ENCODE measurements at regions not wholly inside any gene's neighbourhood (a gene's known extent, or its start where the extent isn't known, plus 50 kb on each side); places are given as distances from the start of the nearest gene placed in this dataset.

- TF ChIP-seq CHD7 (IDR thresholded peaks at IDR 0.05; ENCODE audit: insufficient replicate concordance, low read length), result no peak
- no peak for TF ChIP-seq CBX8 (IDR thresholded peaks at IDR 0.05; ENCODE audit: borderline replicate concordance, low read depth, low read length)
- TF ChIP-seq GABPA (IDR thresholded peaks at IDR 0.05; ENCODE audit: borderline replicate concordance, insufficient read depth, low read length), result no peak
- no peak for TF ChIP-seq KDM5A (IDR thresholded peaks at IDR 0.05; ENCODE audit: low read length)
- TF ChIP-seq EGR1 (IDR thresholded peaks at IDR 0.05; ENCODE audit: borderline replicate concordance, low read depth, low read length), result no peak
- no peak for TF ChIP-seq MAX (IDR thresholded peaks at IDR 0.05)
- no peak for TF ChIP-seq TAF7 (optimal IDR thresholded peaks at IDR 0.05; ENCODE audit: borderline replicate concordance, low read depth, low read length)
These were observed 379.9 kb downstream of the ADAM29 start (continued) for GRCh38 chr4:175297965-175298565.

Measured in H1 (cell line).